ENCODE measurements at regions not wholly inside any gene's neighbourhood (a gene's known extent, or its start where the extent isn't known, plus 50 kb on each side); places are given as distances from the start of the nearest gene placed in this dataset.

DNA sequence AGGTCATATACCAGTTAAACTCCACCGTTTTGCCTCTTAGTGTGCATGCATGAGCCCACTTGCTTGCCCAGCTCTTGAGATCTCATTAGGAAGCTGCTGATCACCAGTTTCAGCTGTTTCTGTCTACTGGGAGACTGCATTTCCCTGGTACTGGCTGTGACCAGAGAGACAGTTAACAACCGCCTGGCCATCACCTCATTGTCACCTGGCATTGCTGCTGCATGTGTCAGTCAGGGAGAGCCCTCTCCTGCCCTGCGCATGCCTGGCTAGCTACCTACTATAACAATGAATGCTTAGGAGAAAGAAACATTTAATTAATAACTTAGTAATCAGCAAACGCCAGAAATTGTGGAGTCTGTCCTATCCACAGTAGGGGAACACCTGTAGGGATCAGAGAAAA lies 265.8 kb upstream of the CYRIA start:
- no peak for TF ChIP-seq POLR2AphosphoS5 (IDR thresholded peaks at IDR 0.05; ENCODE audit: low read depth, low read length)
- TF ChIP-seq POLR2A (IDR thresholded peaks at IDR 0.05; ENCODE audit: low read depth, low read length) = no peak
